ENCODE measurements at regions not wholly inside any gene's neighbourhood (a gene's known extent, or its start where the extent isn't known, plus 50 kb on each side); places are given as distances from the start of the nearest gene placed in this dataset.

GRCh38 chr13:38543561-38543960 lies 143.3 kb upstream of the FREM2 start:
- H3K27me3 ChIP-seq (ENCODE audit: control insufficient read depth, insufficient read depth, low read length), result no peaks in the 10 kb centered on the region
- no peak overlapping the region for H3K4me3 ChIP-seq (ENCODE audit: low read length)
- no peaks in the 10 kb centered on the region for H3K36me3 ChIP-seq (ENCODE audit: control insufficient read depth, insufficient read depth, low read length)
- no peak for DNase-seq
- H3K4me1 ChIP-seq (ENCODE audit: control insufficient read depth, insufficient read depth, low read length), result no peaks in the 10 kb centered on the region
- H3K27ac ChIP-seq (ENCODE audit: low read length), result no peak overlapping the region
- 88% methylated on average over 2 of the region's 4 CpGs for WGBS (ENCODE audit: insufficient coverage, low lambda C conversion rate)
- no peaks in the 10 kb centered on the region for H3K9me3 ChIP-seq (ENCODE audit: control insufficient read depth, low read depth, low read length)

DNA sequence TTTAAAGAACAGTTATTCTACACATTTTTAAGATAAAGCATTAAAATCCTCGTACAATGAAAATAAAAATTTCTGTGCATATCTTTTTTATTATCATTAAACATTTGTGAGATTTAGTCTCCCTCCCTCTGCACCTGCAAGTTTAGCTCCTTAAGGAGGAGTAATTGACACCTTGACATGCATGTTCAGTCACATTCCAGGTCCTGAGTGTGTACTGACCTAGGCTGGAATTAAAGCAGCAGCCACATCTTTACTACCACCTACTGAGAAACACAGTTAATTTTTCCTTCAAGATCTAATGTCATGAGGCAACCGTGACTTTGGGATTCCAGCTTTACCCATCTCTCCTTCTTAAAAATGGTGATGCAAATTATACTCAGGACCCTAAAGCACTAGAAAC lies 123.1 kb upstream of the FREM2 start:
- Histone ChIP-seq H3K27ac (ENCODE audit: low read length) (no peak overlapping the region), H3K9me3 (ENCODE audit: control insufficient read depth, low read depth, low read length) (no peaks in the 10 kb centered on the region), H3K4me1 (ENCODE audit: control insufficient read depth, insufficient read depth, low read length) (no peaks in the 10 kb centered on the region), H3K27me3 (ENCODE audit: control insufficient read depth, insufficient read depth, low read length) (no peaks in the 10 kb centered on the region), H3K4me3 (ENCODE audit: low read length) (no peak overlapping the region), H3K36me3 (ENCODE audit: control insufficient read depth, insufficient read depth, low read length) (no peaks in the 10 kb centered on the region)
- DNase-seq, result no peak
- 92% methylated on average over 2 of the region's 2 CpGs for WGBS (ENCODE audit: insufficient coverage, low lambda C conversion rate)

GRCh38 chr13:38564256-38565150 lies 122.4 kb upstream of the FREM2 start:
- H3K36me3 ChIP-seq (ENCODE audit: control insufficient read depth, insufficient read depth, low read length), result no peaks in the 10 kb centered on the region
- H3K4me1 ChIP-seq (ENCODE audit: control insufficient read depth, insufficient read depth, low read length), result no peaks in the 10 kb centered on the region
- H3K27me3 ChIP-seq (ENCODE audit: control insufficient read depth, insufficient read depth, low read length), result no peaks in the 10 kb centered on the region
- H3K27ac ChIP-seq (ENCODE audit: low read length), result peak overlapping the region; percentile 39
- H3K9me3 ChIP-seq (ENCODE audit: control insufficient read depth, low read depth, low read length), result no peaks in the 10 kb centered on the region
- H3K4me3 ChIP-seq (ENCODE audit: low read length), result no peak overlapping the region
- peak; percentile 23 to 58 for DNase-seq
- WGBS (ENCODE audit: insufficient coverage, low lambda C conversion rate), result 100% methylated on average over 1 of the region's 7 CpGs

DNA sequence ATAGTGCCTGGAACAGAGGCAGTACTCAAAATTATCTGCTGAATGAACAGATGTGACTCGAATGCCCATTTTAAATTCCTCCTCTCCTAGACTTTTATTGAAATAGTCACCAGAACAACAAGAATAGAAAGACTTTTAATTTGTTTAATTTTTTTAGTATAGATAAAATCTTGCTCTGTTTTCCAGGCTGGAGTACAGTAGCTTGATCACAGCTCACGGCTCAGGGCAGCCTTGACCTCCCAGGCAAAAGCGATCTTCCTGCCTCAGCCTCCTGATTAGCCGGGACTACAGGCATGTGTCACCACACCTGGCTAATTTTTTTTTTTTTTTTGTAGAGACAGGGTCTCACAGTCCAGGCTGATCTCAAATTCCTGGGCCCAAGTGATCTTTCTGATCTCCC lies 120.9 kb upstream of the FREM2 start:
- H3K27ac ChIP-seq (ENCODE audit: low read length), result no peak overlapping the region
- H3K36me3 ChIP-seq (ENCODE audit: control insufficient read depth, insufficient read depth, low read length), result no peaks in the 10 kb centered on the region
- H3K4me1 ChIP-seq (ENCODE audit: control insufficient read depth, insufficient read depth, low read length), result no peaks in the 10 kb centered on the region
- no CpG with 5 or more reads among the region's 4 CpGs for WGBS (ENCODE audit: insufficient coverage, low lambda C conversion rate)
- no peaks in the 10 kb centered on the region for H3K27me3 ChIP-seq (ENCODE audit: control insufficient read depth, insufficient read depth, low read length)
- H3K4me3 ChIP-seq (ENCODE audit: low read length), result no peak overlapping the region
- no peaks in the 10 kb centered on the region for H3K9me3 ChIP-seq (ENCODE audit: control insufficient read depth, low read depth, low read length)
- no peak for DNase-seq

- H3K4me1 ChIP-seq (ENCODE audit: control insufficient read depth, insufficient read depth, low read length), result no peaks in the 10 kb centered on the region
- H3K9me3 ChIP-seq (ENCODE audit: control insufficient read depth, low read depth, low read length), result no peaks in the 10 kb centered on the region
- no peak for DNase-seq
- H3K4me3 ChIP-seq (ENCODE audit: low read length), result no peak overlapping the region
- 80% methylated on average over 1 of the region's 3 CpGs for WGBS (ENCODE audit: insufficient coverage, low lambda C conversion rate)
- no peaks in the 10 kb centered on the region for H3K36me3 ChIP-seq (ENCODE audit: control insufficient read depth, insufficient read depth, low read length)
- no peaks in the 10 kb centered on the region for H3K27me3 ChIP-seq (ENCODE audit: control insufficient read depth, insufficient read depth, low read length)
- H3K27ac ChIP-seq (ENCODE audit: low read length), result no peak overlapping the region
Observed at GRCh38 chr13:38566519-38566918, 120.4 kb upstream of the FREM2 start.

- no peaks in the 10 kb centered on the region for H3K4me1 ChIP-seq (ENCODE audit: control insufficient read depth, insufficient read depth, low read length)
Observed at GRCh38 chr13:38570706-38571105, 116.2 kb upstream of the FREM2 start.

GRCh38 chr13:38575427-38575826 lies 111.5 kb upstream of the FREM2 start:
- WGBS (ENCODE audit: insufficient coverage, low lambda C conversion rate), result 80% methylated on average over 1 of the region's 2 CpGs
- Histone ChIP-seq H3K4me3 (ENCODE audit: low read length) (no peak overlapping the region), H3K4me1 (ENCODE audit: control insufficient read depth, insufficient read depth, low read length) (no peaks in the 10 kb centered on the region), H3K27ac (ENCODE audit: low read length) (no peak overlapping the region), H3K27me3 (ENCODE audit: control insufficient read depth, insufficient read depth, low read length) (no peaks in the 10 kb centered on the region), H3K9me3 (ENCODE audit: control insufficient read depth, low read depth, low read length) (no peaks in the 10 kb centered on the region), H3K36me3 (ENCODE audit: control insufficient read depth, insufficient read depth, low read length) (no peaks in the 10 kb centered on the region)
- no peak for DNase-seq

More at GRCh38 chr13:38570706-38571105, 116.2 kb upstream of the FREM2 start:
- H3K9me3 ChIP-seq (ENCODE audit: control insufficient read depth, low read depth, low read length), result no peaks in the 10 kb centered on the region
- no peaks in the 10 kb centered on the region for H3K36me3 ChIP-seq (ENCODE audit: control insufficient read depth, insufficient read depth, low read length)
- no CpG with 5 or more reads among the region's 1 CpG for WGBS (ENCODE audit: insufficient coverage, low lambda C conversion rate)
- no peak for DNase-seq
- no peak overlapping the region for H3K27ac ChIP-seq (ENCODE audit: low read length)
- no peaks in the 10 kb centered on the region for H3K27me3 ChIP-seq (ENCODE audit: control insufficient read depth, insufficient read depth, low read length)
- H3K4me3 ChIP-seq (ENCODE audit: low read length), result no peak overlapping the region

- no peaks in the 10 kb centered on the region for H3K9me3 ChIP-seq (ENCODE audit: control insufficient read depth, low read depth, low read length)
- H3K27me3 ChIP-seq (ENCODE audit: control insufficient read depth, insufficient read depth, low read length), result no peaks in the 10 kb centered on the region
- no peak for DNase-seq
- no peaks in the 10 kb centered on the region for H3K4me1 ChIP-seq (ENCODE audit: control insufficient read depth, insufficient read depth, low read length)
- H3K4me3 ChIP-seq (ENCODE audit: low read length), result no peak overlapping the region
- no CpG with 5 or more reads among the region's 3 CpGs for whole genome bisulfite sequencing (ENCODE audit: insufficient coverage, low lambda C conversion rate)
- no peaks in the 10 kb centered on the region for H3K36me3 ChIP-seq (ENCODE audit: control insufficient read depth, insufficient read depth, low read length)
- no peak overlapping the region for H3K27ac ChIP-seq (ENCODE audit: low read length)
Observed at GRCh38 chr13:38577048-38577447, 109.8 kb upstream of the FREM2 start.

DNA sequence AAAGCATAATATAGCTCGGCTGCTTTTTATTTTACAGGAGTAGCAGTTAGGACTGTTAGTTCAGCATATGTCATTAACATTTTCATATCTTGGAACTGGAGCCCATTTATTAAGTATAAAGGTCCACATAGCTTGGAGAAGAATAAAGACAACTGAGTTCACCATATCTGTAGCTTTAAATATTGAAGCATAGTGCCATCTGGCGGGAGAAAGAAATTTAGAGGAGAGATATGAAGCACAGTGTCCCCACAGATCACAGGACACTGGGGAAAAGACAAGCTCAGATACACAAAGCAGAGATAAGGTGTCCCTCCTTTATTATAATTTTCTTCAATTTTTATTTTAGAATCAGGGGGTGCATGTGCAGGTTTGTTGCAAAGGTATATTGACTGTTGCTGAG lies 104.7 kb upstream of the FREM2 start:
- H3K27ac ChIP-seq (ENCODE audit: low read length), result no peak overlapping the region
- H3K27me3 ChIP-seq (ENCODE audit: control insufficient read depth, insufficient read depth, low read length), result no peaks in the 10 kb centered on the region
- WGBS (ENCODE audit: insufficient coverage, low lambda C conversion rate), result 0% methylated on average over 1 of the region's 2 CpGs
- H3K36me3 ChIP-seq (ENCODE audit: control insufficient read depth, insufficient read depth, low read length), result no peaks in the 10 kb centered on the region
- no peaks in the 10 kb centered on the region for H3K9me3 ChIP-seq (ENCODE audit: control insufficient read depth, low read depth, low read length)
- H3K4me3 ChIP-seq (ENCODE audit: low read length), result no peak overlapping the region
- H3K4me1 ChIP-seq (ENCODE audit: control insufficient read depth, insufficient read depth, low read length), result no peaks in the 10 kb centered on the region
- peak; percentile 22 to 52 for DNase-seq

DNA sequence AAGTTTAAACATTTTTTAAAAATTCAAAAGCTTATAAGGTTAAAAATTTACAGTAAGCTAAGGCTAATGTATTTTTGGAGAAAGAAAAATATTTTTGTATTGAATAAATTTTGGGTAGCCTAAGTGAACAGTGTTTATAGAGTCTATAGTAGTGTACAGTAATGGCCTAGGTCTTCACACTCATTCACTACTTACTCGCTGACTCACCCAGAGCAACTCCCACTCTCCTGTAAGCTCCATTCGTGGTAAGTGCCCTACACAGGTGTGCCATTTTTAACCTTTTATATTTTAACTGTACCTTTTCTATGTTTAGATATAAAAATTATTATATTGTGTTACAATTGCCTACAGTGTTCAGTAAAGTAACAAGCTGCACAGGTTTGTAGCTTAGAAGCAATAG lies 96.6 kb upstream of the FREM2 start:
- H3K9me3 ChIP-seq (ENCODE audit: control insufficient read depth, low read depth, low read length), result no peaks in the 10 kb centered on the region
- no peaks in the 10 kb centered on the region for H3K27me3 ChIP-seq (ENCODE audit: control insufficient read depth, insufficient read depth, low read length)
- DNase-seq, result no peak
- no peaks in the 10 kb centered on the region for H3K4me1 ChIP-seq (ENCODE audit: control insufficient read depth, insufficient read depth, low read length)
- no peak overlapping the region for H3K4me3 ChIP-seq (ENCODE audit: low read length)
- no peak overlapping the region for H3K27ac ChIP-seq (ENCODE audit: low read length)
- no CpG with 5 or more reads among the region's 2 CpGs for WGBS (ENCODE audit: insufficient coverage, low lambda C conversion rate)
- no peaks in the 10 kb centered on the region for H3K36me3 ChIP-seq (ENCODE audit: control insufficient read depth, insufficient read depth, low read length)

All from large intestine (tissue), 3 donors.